Neural cell (in vitro differentiated cells): ENCODE measurements at regions not wholly inside any gene's neighbourhood (a gene's known extent, or its start where the extent isn't known, plus 50 kb on each side); places are given as distances from the start of the nearest gene placed in this dataset.

ENCODE experiments used
- H2AFZ ChIP-seq: fragments of 200-600, 300-800 bp; sonication (generic), shearing (Covaris generic); 2 replicates; pipeline ENCODE4 v1.6.0; 2014; ENCODE audit warnings: low read depth, mild to moderate bottlenecking, antibody characterized with exemption, low read length, moderate library complexity
- H3F3A ChIP-seq: fragments of 200-600 bp; shearing (Covaris generic); 2 replicates; pipeline ENCODE4 v1.6.1; 2016; ENCODE audit warnings: mild to moderate bottlenecking, moderate library complexity, mixed read lengths, antibody characterized with exemption, low read length; ENCODE audit not compliant: insufficient read depth, poor library complexity, severe bottlenecking
- H3K27ac ChIP-seq: fragments of 200-600, 300-800 bp; sonication (generic), shearing (Covaris generic); 2 replicates; pipeline ENCODE4 v1.5.1; 2014; ENCODE audit warnings: mild to moderate bottlenecking, low read length, moderate library complexity
- H3K27me3 ChIP-seq: fragments of 300-800, 200-600 bp; sonication (generic), shearing (Covaris generic); 2 replicates; pipeline ENCODE4 v1.6.0; 2014; ENCODE audit warnings: mild to moderate bottlenecking, low read depth, low read length, moderate library complexity; ENCODE audit not compliant: insufficient read depth
- H3K36me3 ChIP-seq: fragments of 300-800, 200-600 bp; sonication (generic), shearing (Covaris generic); 2 replicates; pipeline ENCODE4 v1.5.1; 2014; ENCODE audit warnings: mild to moderate bottlenecking, antibody characterized with exemption, low read length, moderate library complexity; ENCODE audit not compliant: insufficient read depth
- H3K4me2 ChIP-seq: fragments of 300-800, 200-600 bp; sonication (generic), shearing (Covaris generic); 2 replicates; pipeline ENCODE4 v1.6.0; 2014; ENCODE audit warnings: mild to moderate bottlenecking, low read length
- H3K4me3 ChIP-seq: fragments of 300-800, 200-600 bp; sonication (generic), shearing (Covaris generic); 2 replicates; pipeline ENCODE4 v1.5.1; 2014; ENCODE audit warnings: mild to moderate bottlenecking, low read length, moderate library complexity
- H3K79me2 ChIP-seq: fragments of 200-600 bp; shearing (Covaris generic); replicated peaks from 2 replicates; pipeline ENCODE4 v1.6.0; 2014; ENCODE audit warnings: mild to moderate bottlenecking, low read length, moderate library complexity; ENCODE audit not compliant: insufficient read depth
- H3K9ac ChIP-seq: fragments of 300-800, 200-600 bp; sonication (generic), shearing (Covaris generic); 2 replicates; pipeline ENCODE4 v1.6.1; 2016; ENCODE audit warnings: mild to moderate bottlenecking, low read length, mixed read lengths
- H3K9me2 ChIP-seq: fragments of 200-600 bp; shearing (Covaris generic); 2 replicates; pipeline ENCODE4 v1.6.1; 2016; ENCODE audit warnings: mild to moderate bottlenecking, low read length, mixed read lengths; ENCODE audit not compliant: insufficient read depth
- H3K9me3 ChIP-seq: fragments of 200-600, 300-800 bp; sonication (generic), shearing (Covaris generic); 2 replicates; pipeline ENCODE4 v1.6.1; 2016; ENCODE audit warnings: mild to moderate bottlenecking, mixed run types, low read length, moderate library complexity, mixed read lengths
- H4K20me1 ChIP-seq: fragments of 200-600 bp; shearing (Covaris generic); 2 replicates; pipeline ENCODE4 v1.6.1; 2016; ENCODE audit warnings: mild to moderate bottlenecking, mixed run types; ENCODE audit not compliant: insufficient read depth
- CTCF ChIP-seq: fragments of 450-650 bp; IDR thresholded peaks from 2 replicates; pipeline ENCODE4 v1.5.1; 2014; ENCODE audit warnings: antibody characterized with exemption, mild to moderate bottlenecking, moderate library complexity; ENCODE audit not compliant: poor library complexity, severe bottlenecking
- EP300 ChIP-seq: fragments of 450-650 bp; conservative IDR thresholded peaks from 2 replicates; pipeline ENCODE4 v1.6.1; 2014; ENCODE audit warnings: antibody characterized with exemption, mild to moderate bottlenecking, moderate library complexity; ENCODE audit not compliant: poor library complexity, severe bottlenecking
- EZH2 ChIP-seq: fragments of 200-600, 300-800 bp; shearing (Covaris generic), sonication (generic); IDR thresholded peaks from 2 replicates; pipeline ENCODE4 v1.6.1; 2014; ENCODE audit warnings: antibody characterized with exemption, low read length, borderline replicate concordance, mild to moderate bottlenecking; ENCODE audit not compliant: insufficient read depth, poor library complexity, severe bottlenecking
- MXI1 ChIP-seq: fragments of 450-650 bp; conservative IDR thresholded peaks from 2 replicates; pipeline ENCODE4 v1.6.1; 2014; ENCODE audit warnings: antibody characterized with exemption, mild to moderate bottlenecking; ENCODE audit not compliant: poor library complexity, severe bottlenecking
- POLR2AphosphoS5 ChIP-seq: IDR thresholded peaks from 2 replicates; pipeline ENCODE4 v1.6.1; 2012
- RAD21 ChIP-seq: fragments of 450-650 bp; conservative IDR thresholded peaks from 2 replicates; pipeline ENCODE4 v1.6.1; 2014; ENCODE audit warnings: antibody characterized with exemption, mild to moderate bottlenecking, moderate library complexity
- REST ChIP-seq: IDR thresholded peaks from 2 replicates; pipeline ENCODE4 v1.6.1; 2012; ENCODE audit warnings: borderline replicate concordance
- SMC3 ChIP-seq: fragments of 450-650 bp; conservative IDR thresholded peaks from 2 replicates; pipeline ENCODE4 v1.6.1; 2014; ENCODE audit warnings: antibody characterized with exemption, mild to moderate bottlenecking, moderate library complexity; ENCODE audit not compliant: poor library complexity
- TAF1 ChIP-seq: IDR thresholded peaks from 2 replicates; pipeline ENCODE4 v1.6.1; 2012; ENCODE audit warnings: low read depth

GRCh38 chr22:34879001-34879400 lies 187.0 kb upstream of the ISX start:
- Histone ChIP-seq H3K36me3 (no peaks in the 10 kb centered on the region), H3K27ac (no peak overlapping the region), H3K4me3 (no peak overlapping the region), H3K9ac (no peak overlapping the region), H2AFZ (no peak overlapping the region), H4K20me1 (no peaks in the 10 kb centered on the region), H3K9me2 (no peaks in the 10 kb centered on the region), H3K27me3 (no peaks in the 10 kb centered on the region), H3F3A (no peaks in the 10 kb centered on the region), H3K4me2 (no peak overlapping the region), H3K79me2 (no peaks in the 10 kb centered on the region), H3K9me3 (no peaks in the 10 kb centered on the region)
- TF ChIP-seq SMC3 = no peak
- no peak for TF ChIP-seq EZH2
- no peak for TF ChIP-seq RAD21
- TF ChIP-seq EP300 = no peak

- Histone ChIP-seq H3K9ac (no peak overlapping the region), H2AFZ (no peak overlapping the region), H4K20me1 (no peaks in the 10 kb centered on the region), H3K36me3 (no peaks in the 10 kb centered on the region), H3K27ac (no peak overlapping the region), H3K27me3 (no peaks in the 10 kb centered on the region), H3K9me3 (no peaks in the 10 kb centered on the region), H3K79me2 (no peaks in the 10 kb centered on the region), H3K9me2 (no peaks in the 10 kb centered on the region), H3K4me2 (no peak overlapping the region), H3F3A (no peaks in the 10 kb centered on the region), H3K4me3 (no peak overlapping the region)
- no peak for TF ChIP-seq RAD21
- TF ChIP-seq EP300 = no peak
- TF ChIP-seq REST = no peak
- TF ChIP-seq POLR2AphosphoS5 = no peak
These were observed 185.3 kb upstream of the ISX start for GRCh38 chr22:34880662-34881061.

GRCh38 chr22:34881453-34881852 lies 184.5 kb upstream of the ISX start:
- H3F3A ChIP-seq = no peaks in the 10 kb centered on the region
- no peak overlapping the region for H3K4me2 ChIP-seq
- no peaks in the 10 kb centered on the region for H3K9me3 ChIP-seq
- no peak overlapping the region for H3K27ac ChIP-seq
- no peak overlapping the region for H3K4me3 ChIP-seq
- H3K27me3 ChIP-seq = no peaks in the 10 kb centered on the region
- H3K36me3 ChIP-seq = no peaks in the 10 kb centered on the region
- no peaks in the 10 kb centered on the region for H4K20me1 ChIP-seq
- TF ChIP-seq CTCF (no peak), POLR2AphosphoS5 (no peak), EZH2 (no peak), SMC3 (no peak), RAD21 (no peak), MXI1 (no peak), EP300 (no peak), REST (no peak), TAF1 (no peak)
- no peaks in the 10 kb centered on the region for H3K9me2 ChIP-seq
- H3K9ac ChIP-seq = no peak overlapping the region
- no peak overlapping the region for H2AFZ ChIP-seq
- H3K79me2 ChIP-seq = no peaks in the 10 kb centered on the region
